ENCODE measurements at regions not wholly inside any gene's neighbourhood (a gene's known extent, or its start where the extent isn't known, plus 50 kb on each side); places are given as distances from the start of the nearest gene placed in this dataset.
A peak's percentile ranks its signal among the peaks of the same experiment; 100 is the strongest.
"Not testable (repeated sequence)": the region's sequence is repeated elsewhere in the genome, so short reads cannot be mapped to it uniquely, and the experiment has no call there.

GRCh38 chr3:194189243-194189791, 53.4 kb downstream of the HES1 start:
- DNase-seq, result no peak

GRCh38 chr3:194191850-194192249, 55.9 kb downstream of the HES1 start:
- not testable (repeated sequence) for DNase-seq

GRCh38 chr3:194194051-194194756, 58.3 kb downstream of the HES1 start:
- no peak for DNase-seq

GRCh38 chr3:194194757-194195085, 58.8 kb downstream of the HES1 start:
- no peak for DNase-seq

GRCh38 chr3:194195611-194196010, 59.7 kb downstream of the HES1 start:
- no peak for DNase-seq

- DNase-seq, result no peak
Measured at GRCh38 chr3:194196876-194197275, 60.9 kb downstream of the HES1 start.

- DNase-seq, result no peak
Measured at GRCh38 chr3:194197396-194197960, 61.5 kb downstream of the HES1 start.

- DNase-seq, result no peak
Measured at GRCh38 chr3:194197981-194198695, 62.2 kb downstream of the HES1 start.

GRCh38 chr3:194198938-194199337, 63.0 kb downstream of the HES1 start:
- no peak for DNase-seq

GRCh38 chr3:194200422-194201081, 64.6 kb downstream of the HES1 start:
- no peak for DNase-seq

- no peak for DNase-seq
Measured at GRCh38 chr3:194201953-194202666, 66.2 kb downstream of the HES1 start.

- no peak for DNase-seq
Measured at GRCh38 chr3:194203482-194204041, 67.6 kb downstream of the HES1 start.

- DNase-seq, result peak; percentile 33
Measured at GRCh38 chr3:194204042-194204987, 68.4 kb downstream of the HES1 start.

- peak; percentile 36 for DNase-seq
Measured at GRCh38 chr3:194205675-194206133, 69.8 kb downstream of the HES1 start.

- no peak for DNase-seq
Measured at GRCh38 chr3:194206320-194206719, 70.4 kb downstream of the HES1 start.

GRCh38 chr3:194208709-194209108, 72.8 kb downstream of the HES1 start:
- no peak for DNase-seq

- DNase-seq, result no peak
Measured at GRCh38 chr3:194212161-194212844, 76.4 kb downstream of the HES1 start.

- DNase-seq, result no peak
Measured at GRCh38 chr3:194212845-194213331, 76.9 kb downstream of the HES1 start.

- no peak for DNase-seq
Measured at GRCh38 chr3:194215392-194215791, 79.4 kb downstream of the HES1 start.
